Fibroblast of mammary gland (primary cell): ENCODE measurements at regions not wholly inside any gene's neighbourhood (a gene's known extent, or its start where the extent isn't known, plus 50 kb on each side); places are given as distances from the start of the nearest gene placed in this dataset.
A peak's percentile ranks its signal among the peaks of the same experiment; 100 is the strongest.
"Not testable (repeated sequence)": the region's sequence is repeated elsewhere in the genome, so short reads cannot be mapped to it uniquely, and the experiment has no call there.

ENCODE experiments used
- DNase-seq: peaks from one replicate; pipeline ENCODE4 v3.0.0-alpha.2; 2010; ENCODE audit warnings: low read depth
- H3K4me3 ChIP-seq: 2 replicates; pipeline ENCODE4 v1.5.1; 2011; ENCODE audit warnings: low read depth, mild to moderate bottlenecking, low read length, moderate library complexity; ENCODE audit not compliant: control insufficient read depth
- TF ChIP-seq, protein P1 (sequence below): conservative IDR thresholded peaks from 2 replicates; pipeline ENCODE4 v1.5.1; 2011; ENCODE audit warnings: low read depth, low read length, inconsistent platforms; ENCODE audit not compliant: control insufficient read depth, insufficient read depth

DNA sequence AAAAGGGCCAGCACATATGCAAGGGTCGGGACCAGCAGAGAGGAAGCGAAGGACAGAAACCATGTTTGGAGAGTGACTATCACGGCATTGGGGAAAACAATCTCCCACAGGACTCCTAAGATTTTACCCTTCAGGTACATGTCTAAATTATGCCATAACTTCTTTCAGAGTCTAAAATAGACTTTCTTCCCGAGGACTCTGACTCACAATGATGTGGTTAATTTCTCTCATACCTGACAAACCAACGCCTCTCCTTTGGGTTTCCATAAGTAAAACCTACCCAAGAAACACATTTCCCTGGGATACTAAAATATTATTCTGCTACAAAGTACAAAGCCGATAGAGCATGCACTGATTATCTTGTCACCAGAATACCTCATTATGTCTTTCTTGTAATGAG is 127.8 kb upstream of the NETO1 start:
- DNase-seq = no peak
- TF ChIP-seq, protein P1, sequence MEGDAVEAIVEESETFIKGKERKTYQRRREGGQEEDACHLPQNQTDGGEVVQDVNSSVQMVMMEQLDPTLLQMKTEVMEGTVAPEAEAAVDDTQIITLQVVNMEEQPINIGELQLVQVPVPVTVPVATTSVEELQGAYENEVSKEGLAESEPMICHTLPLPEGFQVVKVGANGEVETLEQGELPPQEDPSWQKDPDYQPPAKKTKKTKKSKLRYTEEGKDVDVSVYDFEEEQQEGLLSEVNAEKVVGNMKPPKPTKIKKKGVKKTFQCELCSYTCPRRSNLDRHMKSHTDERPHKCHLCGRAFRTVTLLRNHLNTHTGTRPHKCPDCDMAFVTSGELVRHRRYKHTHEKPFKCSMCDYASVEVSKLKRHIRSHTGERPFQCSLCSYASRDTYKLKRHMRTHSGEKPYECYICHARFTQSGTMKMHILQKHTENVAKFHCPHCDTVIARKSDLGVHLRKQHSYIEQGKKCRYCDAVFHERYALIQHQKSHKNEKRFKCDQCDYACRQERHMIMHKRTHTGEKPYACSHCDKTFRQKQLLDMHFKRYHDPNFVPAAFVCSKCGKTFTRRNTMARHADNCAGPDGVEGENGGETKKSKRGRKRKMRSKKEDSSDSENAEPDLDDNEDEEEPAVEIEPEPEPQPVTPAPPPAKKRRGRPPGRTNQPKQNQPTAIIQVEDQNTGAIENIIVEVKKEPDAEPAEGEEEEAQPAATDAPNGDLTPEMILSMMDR = no peak
- no peak overlapping the region for H3K4me3 ChIP-seq

DNA sequence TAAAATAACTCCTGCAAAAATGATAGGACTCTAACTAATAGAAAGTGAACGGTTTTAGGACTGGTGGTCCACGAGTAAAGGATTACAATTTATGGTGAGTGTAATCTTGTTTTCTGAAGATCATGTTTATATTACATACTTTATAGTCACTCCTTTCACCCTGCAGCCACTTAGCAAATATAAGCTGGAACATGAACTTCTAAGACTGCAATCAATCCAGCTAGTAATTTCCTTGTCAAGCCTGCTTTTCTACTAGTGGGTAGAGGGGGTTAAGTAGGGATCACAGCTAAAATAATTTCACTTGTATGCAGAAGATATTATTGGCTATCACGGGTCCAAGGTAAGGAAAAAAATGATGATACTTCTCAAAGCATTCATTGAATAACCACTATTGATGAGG is 125.5 kb upstream of the NETO1 start:
- DNase-seq = no peak
- H3K4me3 ChIP-seq = no peak overlapping the region
- TF ChIP-seq, protein P1 = no peak

DNA sequence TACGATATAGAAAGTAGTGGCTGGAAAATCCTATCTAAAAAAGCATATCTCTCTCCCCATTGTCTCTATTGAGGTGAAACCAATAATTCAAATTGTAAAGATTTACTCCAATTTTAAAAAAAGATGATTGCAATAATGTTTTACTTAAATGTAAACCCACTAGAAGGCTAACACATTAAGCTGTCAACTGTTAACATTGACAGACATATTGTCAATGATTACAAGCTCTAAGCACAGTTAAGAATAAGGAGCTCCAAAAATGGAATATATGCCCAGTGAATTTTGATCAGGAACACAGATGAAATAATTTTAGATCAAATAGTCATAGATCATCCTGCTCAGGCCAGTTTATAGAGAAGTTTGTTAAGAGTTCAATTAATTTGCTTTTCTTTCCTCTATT is 123.6 kb upstream of the NETO1 start:
- TF ChIP-seq, protein P1 = no peak
- no peak overlapping the region for H3K4me3 ChIP-seq
- no peak for DNase-seq

DNA sequence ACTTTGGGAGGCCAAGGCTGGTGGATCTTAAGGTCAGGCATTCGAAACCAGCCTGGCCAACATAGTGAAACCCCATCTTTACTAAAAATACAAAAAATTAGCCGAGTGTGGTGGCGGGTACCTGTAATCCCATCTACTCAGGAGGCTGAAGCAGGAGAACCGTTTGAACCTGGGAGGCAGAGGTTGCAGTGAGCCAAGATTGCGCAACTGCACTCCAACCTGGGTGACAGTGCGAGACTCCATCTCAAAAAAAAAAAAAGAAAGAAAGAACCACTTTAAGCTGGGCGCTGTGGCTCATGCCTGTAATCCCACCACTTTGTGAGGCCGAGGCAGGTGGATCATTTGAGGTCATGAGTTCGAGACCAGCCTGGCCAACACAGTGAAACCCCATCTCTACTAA is 119.8 kb upstream of the NETO1 start:
- H3K4me3 ChIP-seq, DNase-seq: not testable (repeated sequence)

DNA sequence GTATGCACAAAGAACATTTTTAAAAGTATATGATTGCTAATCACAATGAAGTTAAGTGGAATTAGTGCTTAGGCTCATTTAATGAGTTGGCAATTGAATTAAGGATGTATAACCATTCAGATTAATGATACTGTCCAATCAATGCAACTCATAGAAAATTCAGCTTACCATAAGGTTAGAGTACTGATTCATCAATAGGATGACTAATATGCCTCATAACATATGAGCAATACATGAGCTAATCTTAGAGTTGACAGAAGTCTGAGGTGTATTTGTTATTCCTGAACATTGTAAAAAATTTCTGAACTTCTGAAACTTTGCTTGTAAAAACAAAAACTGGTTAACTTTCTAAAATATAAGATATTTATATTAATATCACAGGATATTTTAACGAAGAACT is 118.3 kb upstream of the NETO1 start:
- TF ChIP-seq, protein P1 = no peak

DNA sequence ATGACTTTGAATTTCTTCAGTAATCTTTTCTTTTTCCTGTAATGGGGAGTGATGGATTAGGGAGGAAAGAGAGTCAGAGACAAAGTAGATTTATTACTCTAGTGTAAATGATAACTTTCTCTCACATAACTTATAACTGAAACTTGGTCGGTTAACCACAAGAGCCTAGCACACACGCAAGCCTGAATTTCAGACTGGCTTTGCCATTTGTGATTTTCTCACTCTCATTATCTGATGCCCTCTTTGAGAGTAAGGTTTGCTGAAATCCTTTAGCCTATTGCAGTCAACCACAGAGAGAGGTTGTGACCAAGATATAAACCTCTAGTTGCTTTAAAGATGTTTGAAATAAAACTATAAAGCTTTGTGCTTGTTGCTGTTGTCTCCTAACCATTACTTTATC is 117.9 kb upstream of the NETO1 start:
- H3K4me3 ChIP-seq = no peak overlapping the region
- TF ChIP-seq, protein P1 = no peak
- DNase-seq = no peak

More for the DNA sequence above, 118.3 kb upstream of the NETO1 start:
- DNase-seq = peak; percentile 16
- H3K4me3 ChIP-seq = no peak overlapping the region

DNA sequence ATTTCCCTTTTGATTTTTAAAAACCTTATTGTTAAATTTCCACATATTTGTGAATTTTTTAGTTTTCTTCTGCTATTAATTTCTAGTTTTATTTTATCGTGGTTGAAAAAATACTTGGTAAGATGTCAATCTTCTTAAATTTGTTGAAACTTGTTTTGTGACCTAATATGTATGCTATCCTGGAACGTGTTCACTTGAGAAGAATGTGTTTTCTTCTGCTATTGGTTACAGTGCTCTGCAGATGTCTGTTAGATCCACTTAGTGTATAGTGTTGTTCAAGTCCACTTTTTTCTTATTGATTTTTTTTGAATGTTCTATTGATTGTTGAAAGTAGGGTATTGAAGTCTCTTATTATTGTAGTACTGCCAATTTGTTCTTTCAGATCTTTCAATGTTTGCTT is 116.5 kb upstream of the NETO1 start:
- TF ChIP-seq, protein P1 = no peak
- DNase-seq = no peak
- H3K4me3 ChIP-seq = no peak overlapping the region

DNA sequence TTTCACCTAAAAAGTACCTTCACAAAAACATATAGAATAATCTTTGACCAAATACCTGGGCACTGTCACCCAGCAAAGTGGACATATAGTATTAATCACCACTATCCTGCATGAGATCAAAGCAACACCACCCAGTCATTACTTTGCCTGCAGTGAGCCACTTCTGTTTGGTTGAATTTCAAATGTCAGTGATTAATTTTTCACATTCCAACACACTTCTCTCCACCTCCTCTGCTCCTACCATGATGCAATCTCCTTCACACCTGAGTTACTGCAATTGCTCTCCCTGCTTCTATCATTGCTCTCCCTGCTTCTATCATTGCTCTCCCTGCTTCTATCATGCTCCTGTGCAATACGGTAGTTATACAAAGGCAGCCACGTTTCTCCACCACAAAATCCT is 106.1 kb upstream of the NETO1 start:
- TF ChIP-seq, protein P1 = no peak
- no peak for DNase-seq
- H3K4me3 ChIP-seq = no peak overlapping the region
